ENCODE measurements at regions not wholly inside any gene's neighbourhood (a gene's known extent, or its start where the extent isn't known, plus 50 kb on each side); places are given as distances from the start of the nearest gene placed in this dataset.

DNA sequence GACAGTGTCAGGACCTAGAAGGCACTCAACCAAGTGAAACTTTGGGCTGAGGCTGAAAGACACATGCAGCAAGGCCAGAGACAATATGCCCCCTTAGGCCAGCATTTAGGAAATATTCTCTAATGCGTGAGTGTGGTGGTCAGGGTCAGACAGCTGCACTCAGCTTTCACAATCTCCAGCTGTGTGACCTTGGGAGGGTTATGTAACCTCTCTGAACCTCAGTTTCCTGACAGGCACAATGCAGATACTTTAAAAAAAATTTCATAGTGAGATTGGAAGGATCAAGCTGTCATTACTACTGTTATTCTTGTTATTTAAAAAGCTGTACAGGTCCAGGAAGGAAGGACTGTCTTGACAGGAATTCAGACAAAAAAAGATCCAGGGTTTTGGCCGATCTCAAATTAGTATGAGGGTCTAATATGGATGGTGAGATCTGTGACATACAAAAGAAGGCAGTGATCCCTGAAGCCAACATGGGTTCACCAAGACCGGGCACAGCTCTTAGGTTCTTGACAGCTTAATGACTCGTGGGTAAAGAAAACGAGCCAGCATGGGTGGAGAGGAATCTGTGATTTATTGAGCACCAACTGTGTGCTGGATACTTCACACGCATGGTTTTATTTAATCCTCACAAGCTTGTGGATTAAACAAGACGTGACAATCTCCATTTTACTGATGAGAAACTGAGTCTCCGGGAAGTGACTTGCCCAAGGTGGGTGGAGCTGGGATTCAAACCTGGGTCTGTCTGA is 54.6 kb upstream of the POU3F1 start:
- H3K4me3 ChIP-seq (ENCODE audit: insufficient read length, low read depth) = no peak overlapping the region
- H3K4me1 ChIP-seq (ENCODE audit: insufficient read depth, insufficient read length) = peaks cover 13% of the 10 kb centered on the region
- no peaks in the 10 kb centered on the region for H3K27me3 ChIP-seq (ENCODE audit: insufficient read depth, insufficient read length)
- DNase-seq (ENCODE audit: low read depth, low spot score) = no peak
- H3K36me3 ChIP-seq (ENCODE audit: insufficient read depth, insufficient read length, low read length) = no peaks in the 10 kb centered on the region
- TF ChIP-seq SUZ12 (IDR thresholded peaks at IDR 0.05; ENCODE audit: extremely low read depth, insufficient read depth, insufficient read length) (no peak), ZNF274 (IDR thresholded peaks at IDR 0.05; ENCODE audit: low read depth, low read length) (no peak), YY1 (IDR thresholded peaks at IDR 0.05; ENCODE audit: insufficient read depth, insufficient read length) (no peak)
- H3K9me3 ChIP-seq (ENCODE audit: insufficient read depth, low read length) = no peaks in the 10 kb centered on the region
- H3K9ac ChIP-seq (ENCODE audit: insufficient read length, low read depth) = no peak overlapping the region

DNA sequence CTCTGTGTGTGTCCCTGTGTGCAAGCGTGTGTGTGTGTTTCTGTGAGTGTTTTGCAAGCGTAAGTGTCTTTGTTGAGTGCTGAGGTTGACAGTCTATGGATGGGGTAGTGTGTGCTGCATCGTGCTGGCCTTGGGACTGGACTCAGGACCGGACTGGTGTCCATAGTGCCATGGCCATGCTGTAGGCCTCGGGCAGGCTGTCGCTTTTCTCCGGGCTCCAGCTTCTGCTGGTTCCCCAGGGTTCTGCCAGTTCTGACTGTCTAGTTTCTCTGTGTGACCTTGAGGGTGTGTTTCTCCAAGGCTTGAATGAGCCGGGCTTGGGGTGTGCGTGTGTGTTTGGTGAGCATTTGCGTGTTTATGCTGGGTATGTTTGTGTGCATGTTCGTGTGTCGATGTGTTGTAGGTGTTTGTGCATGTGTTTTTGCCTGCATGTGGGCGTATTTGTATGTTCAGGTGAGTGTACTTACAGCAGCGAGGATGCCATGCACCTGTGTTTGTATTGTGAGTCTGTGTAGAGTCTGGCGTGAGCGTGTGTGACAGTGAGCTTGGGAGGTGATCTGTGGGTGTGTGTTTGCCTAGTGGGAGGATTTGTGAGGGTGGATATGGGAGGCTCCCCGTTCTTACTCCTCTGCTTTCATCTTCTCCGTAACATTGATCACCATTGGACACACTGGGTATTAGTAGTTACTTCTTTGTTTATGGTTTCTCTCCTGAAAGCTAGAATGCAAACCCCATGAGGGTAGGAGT is 51.7 kb upstream of the POU3F1 start:
- TF ChIP-seq ZNF274 (IDR thresholded peaks at IDR 0.05; ENCODE audit: low read depth, low read length) = no peak
- TF ChIP-seq SUZ12 (IDR thresholded peaks at IDR 0.05; ENCODE audit: extremely low read depth, insufficient read depth, insufficient read length) = no peak
- H3K9ac ChIP-seq (ENCODE audit: insufficient read length, low read depth) = no peak overlapping the region
- H3K27me3 ChIP-seq (ENCODE audit: insufficient read depth, insufficient read length) = no peaks in the 10 kb centered on the region
- H3K9me3 ChIP-seq (ENCODE audit: insufficient read depth, low read length) = no peaks in the 10 kb centered on the region
- H3K4me3 ChIP-seq (ENCODE audit: insufficient read length, low read depth) = no peak overlapping the region
- no peaks in the 10 kb centered on the region for H3K36me3 ChIP-seq (ENCODE audit: insufficient read depth, insufficient read length, low read length)
- H3K4me1 ChIP-seq (ENCODE audit: insufficient read depth, insufficient read length) = peaks cover 16% of the 10 kb centered on the region
- no peak for DNase-seq (ENCODE audit: low read depth, low spot score)

DNA sequence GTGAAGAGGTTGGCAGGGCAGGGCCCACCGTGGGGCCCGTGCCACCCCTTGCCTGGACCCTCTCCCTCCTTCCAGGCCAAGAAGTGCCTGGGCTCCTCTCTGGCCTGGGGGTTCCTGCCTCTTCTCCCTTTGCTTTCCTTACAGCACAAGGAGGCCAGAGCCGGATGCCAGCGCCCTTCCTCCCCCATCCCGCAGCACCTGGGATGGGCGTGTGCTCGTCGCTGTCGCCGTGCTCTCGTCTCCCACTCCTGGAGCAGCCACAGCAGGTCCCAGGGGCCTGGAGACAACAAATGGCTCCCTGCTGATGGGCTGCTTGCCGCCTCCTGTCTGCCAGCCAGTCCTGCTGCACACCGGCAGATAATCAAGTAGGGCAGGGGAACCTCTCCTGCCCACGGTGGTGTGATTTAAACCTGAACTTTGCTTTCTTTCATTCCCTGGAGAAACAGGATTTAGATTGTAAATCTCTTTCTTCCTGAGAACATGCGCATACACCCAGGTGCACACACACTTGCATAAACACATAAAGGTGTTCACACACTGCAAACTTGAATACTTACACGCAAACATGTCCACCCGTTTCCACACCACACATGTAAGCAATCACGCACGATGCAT is 50.8 kb upstream of the POU3F1 start:
- no peak for DNase-seq (ENCODE audit: low read depth, low spot score)
- TF ChIP-seq YY1 (IDR thresholded peaks at IDR 0.05; ENCODE audit: insufficient read depth, insufficient read length) (no peak), SUZ12 (IDR thresholded peaks at IDR 0.05; ENCODE audit: extremely low read depth, insufficient read depth, insufficient read length) (no peak), ZNF274 (IDR thresholded peaks at IDR 0.05; ENCODE audit: low read depth, low read length) (no peak)
- Histone ChIP-seq H3K4me3 (ENCODE audit: insufficient read length, low read depth) (no peak overlapping the region), H3K9ac (ENCODE audit: insufficient read length, low read depth) (peak overlapping the region; percentile 23), H3K4me1 (ENCODE audit: insufficient read depth, insufficient read length) (peaks cover 16% of the 10 kb centered on the region), H3K27me3 (ENCODE audit: insufficient read depth, insufficient read length) (no peaks in the 10 kb centered on the region), H3K9me3 (ENCODE audit: insufficient read depth, low read length) (no peaks in the 10 kb centered on the region), H3K36me3 (ENCODE audit: insufficient read depth, insufficient read length, low read length) (no peaks in the 10 kb centered on the region)
